OCI-LY1 (cell line): ENCODE measurements at regions not wholly inside any gene's neighbourhood (a gene's known extent, or its start where the extent isn't known, plus 50 kb on each side); places are given as distances from the start of the nearest gene placed in this dataset.
"Not testable (repeated sequence)": the region's sequence is repeated elsewhere in the genome, so short reads cannot be mapped to it uniquely, and the experiment has no call there.

Experiments
- H2AFZ ChIP-seq: fragments of 200-600 bp; sonication (generic), shearing (Covaris generic); 2 replicates; pipeline ENCODE4 v1.6.0; 2014; ENCODE audit warnings: antibody characterized with exemption, mild to moderate bottlenecking, low read length
- H3F3A ChIP-seq: fragments of 200-600 bp; sonication (generic), shearing (Covaris generic); 2 replicates; pipeline ENCODE4 v1.6.0; 2014; ENCODE audit warnings: mild to moderate bottlenecking, antibody characterized with exemption, low read length, moderate library complexity; ENCODE audit not compliant: insufficient read depth
- H3K27ac ChIP-seq: fragments of 200-600 bp; sonication (generic); 2 replicates; pipeline ENCODE4 v1.5.1; 2014; ENCODE audit warnings: low read length, mixed run types, mild to moderate bottlenecking, low read depth; ENCODE audit not compliant: poor library complexity, severe bottlenecking
- H3K27me3 ChIP-seq: fragments of 200-600 bp; sonication (generic); 2 replicates; pipeline ENCODE4 v1.6.0; 2014; ENCODE audit warnings: antibody characterized with exemption, mild to moderate bottlenecking, low read length, moderate library complexity; ENCODE audit not compliant: insufficient read depth
- H3K36me3 ChIP-seq: fragments of 200-600 bp; sonication (generic); 2 replicates; pipeline ENCODE4 v1.6.1; 2014; ENCODE audit warnings: mild to moderate bottlenecking, antibody characterized with exemption, low read length, moderate library complexity, mixed read lengths; ENCODE audit not compliant: insufficient read depth
- H3K4me1 ChIP-seq: fragments of 200-600 bp; sonication (generic); 2 replicates; pipeline ENCODE4 v1.5.1; 2014; ENCODE audit warnings: mild to moderate bottlenecking, low read length, moderate library complexity; ENCODE audit not compliant: insufficient read depth, severe bottlenecking
- H3K4me2 ChIP-seq: fragments of 200-600 bp; sonication (generic), shearing (Covaris generic); 2 replicates; pipeline ENCODE4 v1.6.1; 2014; ENCODE audit warnings: low read length
- H3K4me3 ChIP-seq: fragments of 200-600 bp; sonication (generic); 2 replicates; pipeline ENCODE4 v1.5.1; 2014; ENCODE audit warnings: low read length, low read depth, mild to moderate bottlenecking, mixed read lengths; ENCODE audit not compliant: poor library complexity, severe bottlenecking
- H3K79me2 ChIP-seq: fragments of 200-600 bp; shearing (Covaris generic); 2 replicates; pipeline ENCODE4 v1.6.1; 2016; ENCODE audit warnings: mixed run types, low read length, mixed read lengths; ENCODE audit not compliant: insufficient read depth
- H3K9ac ChIP-seq: fragments of 200-600 bp; sonication (generic), shearing (Covaris generic); 2 replicates; pipeline ENCODE4 v1.6.1; 2014; ENCODE audit warnings: mild to moderate bottlenecking, low read length, mixed read lengths
- H3K9me2 ChIP-seq: fragments of 200-600 bp; sonication (generic), shearing (Covaris generic); 2 replicates; pipeline ENCODE4 v1.6.1; 2014; ENCODE audit warnings: low read depth, mild to moderate bottlenecking, low read length, mixed read lengths
- H3K9me3 ChIP-seq: fragments of 200-600 bp; shearing (Covaris generic); 2 replicates; pipeline ENCODE4 v1.6.1; 2014; ENCODE audit warnings: low read length, mixed read lengths
- H4K20me1 ChIP-seq: fragments of 200-600 bp; sonication (generic), shearing (Covaris generic); 2 replicates; pipeline ENCODE4 v1.6.0; 2016; ENCODE audit warnings: mild to moderate bottlenecking, low read length; ENCODE audit not compliant: insufficient read depth
- EZH2 ChIP-seq: fragments of 200-600 bp; sonication (generic), shearing (Covaris generic); IDR thresholded peaks from 2 replicates; pipeline ENCODE4 v1.8.0; 2017; ENCODE audit warnings: borderline replicate concordance, mixed run types, mild to moderate bottlenecking, antibody characterized with exemption, low read length, moderate library complexity, mixed read lengths
- TF ChIP-seq, protein P1 (sequence below): fragments of 200-600 bp; sonication (generic), shearing (Covaris generic); IDR thresholded peaks from 2 replicates; pipeline ENCODE4 v1.5.1; 2017; ENCODE audit warnings: mild to moderate bottlenecking, antibody characterized with exemption, low read length, moderate library complexity, mixed read lengths

DNA sequence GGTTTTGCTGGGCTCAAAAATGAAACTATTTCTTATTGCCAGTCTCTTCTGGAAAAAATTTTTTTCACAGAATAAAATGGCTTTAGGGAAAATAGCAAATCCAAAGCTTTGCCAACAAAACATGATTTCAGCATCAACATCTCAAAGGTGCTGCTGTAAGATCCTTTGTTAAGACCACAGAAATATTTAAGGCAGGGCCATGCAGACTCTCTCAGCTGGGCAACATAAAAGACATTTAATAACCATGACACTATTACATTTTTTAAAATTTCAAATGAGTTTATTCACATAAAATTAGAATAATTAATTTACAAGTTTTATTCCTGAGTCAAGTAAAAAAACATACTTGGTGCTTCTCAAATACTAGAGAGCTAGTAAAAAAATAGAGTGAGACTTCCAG lies 527.1 kb upstream of the DPPA4 start:
- TF ChIP-seq EZH2, result no peak
- TF ChIP-seq, protein P1, sequence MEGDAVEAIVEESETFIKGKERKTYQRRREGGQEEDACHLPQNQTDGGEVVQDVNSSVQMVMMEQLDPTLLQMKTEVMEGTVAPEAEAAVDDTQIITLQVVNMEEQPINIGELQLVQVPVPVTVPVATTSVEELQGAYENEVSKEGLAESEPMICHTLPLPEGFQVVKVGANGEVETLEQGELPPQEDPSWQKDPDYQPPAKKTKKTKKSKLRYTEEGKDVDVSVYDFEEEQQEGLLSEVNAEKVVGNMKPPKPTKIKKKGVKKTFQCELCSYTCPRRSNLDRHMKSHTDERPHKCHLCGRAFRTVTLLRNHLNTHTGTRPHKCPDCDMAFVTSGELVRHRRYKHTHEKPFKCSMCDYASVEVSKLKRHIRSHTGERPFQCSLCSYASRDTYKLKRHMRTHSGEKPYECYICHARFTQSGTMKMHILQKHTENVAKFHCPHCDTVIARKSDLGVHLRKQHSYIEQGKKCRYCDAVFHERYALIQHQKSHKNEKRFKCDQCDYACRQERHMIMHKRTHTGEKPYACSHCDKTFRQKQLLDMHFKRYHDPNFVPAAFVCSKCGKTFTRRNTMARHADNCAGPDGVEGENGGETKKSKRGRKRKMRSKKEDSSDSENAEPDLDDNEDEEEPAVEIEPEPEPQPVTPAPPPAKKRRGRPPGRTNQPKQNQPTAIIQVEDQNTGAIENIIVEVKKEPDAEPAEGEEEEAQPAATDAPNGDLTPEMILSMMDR, result no peak
- H2AFZ ChIP-seq, result no peak overlapping the region
- no peaks in the 10 kb centered on the region for H3K79me2 ChIP-seq
- no peaks in the 10 kb centered on the region for H3K9me3 ChIP-seq
- no peaks in the 10 kb centered on the region for H3K9me2 ChIP-seq
- H3K27me3 ChIP-seq, result no peaks in the 10 kb centered on the region
- H3F3A ChIP-seq, result no peaks in the 10 kb centered on the region
- no peak overlapping the region for H3K9ac ChIP-seq
- no peaks in the 10 kb centered on the region for H3K36me3 ChIP-seq
- no peaks in the 10 kb centered on the region for H3K4me1 ChIP-seq
- H3K4me2 ChIP-seq, result no peak overlapping the region
- H4K20me1 ChIP-seq, result no peaks in the 10 kb centered on the region
- no peak overlapping the region for H3K4me3 ChIP-seq
- no peak overlapping the region for H3K27ac ChIP-seq

DNA sequence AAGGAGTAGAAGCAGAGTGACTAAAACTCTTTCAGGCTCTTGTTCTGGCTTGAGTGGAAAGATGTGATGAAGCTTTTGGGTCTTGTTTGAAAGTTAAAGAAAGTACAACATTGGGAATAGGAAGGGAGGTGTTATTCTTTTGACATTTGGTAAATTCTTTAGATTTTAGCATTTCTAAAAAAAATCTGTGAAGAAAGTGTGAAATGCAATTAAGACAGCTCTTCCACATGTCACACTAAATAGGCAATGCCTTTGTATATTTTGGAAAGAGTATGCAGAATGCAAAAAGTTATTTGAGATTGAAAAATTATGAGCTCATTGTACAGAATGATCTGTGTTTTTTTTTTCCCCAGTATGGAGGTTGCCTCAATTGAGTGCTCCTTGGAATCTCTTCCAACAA lies 532.2 kb upstream of the DPPA4 start:
- Histone ChIP-seq H3K9me2 (0 out of 2 replicates have a peak, but pooled peaks cover 3% of the 10 kb centered on the region), H3K4me2 (no peak overlapping the region), H3K27me3 (no peaks in the 10 kb centered on the region), H2AFZ (no peak overlapping the region), H3K9me3 (no peaks in the 10 kb centered on the region), H3K36me3 (no peaks in the 10 kb centered on the region), H3F3A (no peaks in the 10 kb centered on the region), H3K27ac (no peak overlapping the region), H3K79me2 (no peaks in the 10 kb centered on the region), H3K9ac (no peak overlapping the region), H4K20me1 (no peaks in the 10 kb centered on the region), H3K4me3 (no peak overlapping the region), H3K4me1 (no peaks in the 10 kb centered on the region)
- no peak for TF ChIP-seq EZH2
- TF ChIP-seq, protein P1, result no peak

DNA sequence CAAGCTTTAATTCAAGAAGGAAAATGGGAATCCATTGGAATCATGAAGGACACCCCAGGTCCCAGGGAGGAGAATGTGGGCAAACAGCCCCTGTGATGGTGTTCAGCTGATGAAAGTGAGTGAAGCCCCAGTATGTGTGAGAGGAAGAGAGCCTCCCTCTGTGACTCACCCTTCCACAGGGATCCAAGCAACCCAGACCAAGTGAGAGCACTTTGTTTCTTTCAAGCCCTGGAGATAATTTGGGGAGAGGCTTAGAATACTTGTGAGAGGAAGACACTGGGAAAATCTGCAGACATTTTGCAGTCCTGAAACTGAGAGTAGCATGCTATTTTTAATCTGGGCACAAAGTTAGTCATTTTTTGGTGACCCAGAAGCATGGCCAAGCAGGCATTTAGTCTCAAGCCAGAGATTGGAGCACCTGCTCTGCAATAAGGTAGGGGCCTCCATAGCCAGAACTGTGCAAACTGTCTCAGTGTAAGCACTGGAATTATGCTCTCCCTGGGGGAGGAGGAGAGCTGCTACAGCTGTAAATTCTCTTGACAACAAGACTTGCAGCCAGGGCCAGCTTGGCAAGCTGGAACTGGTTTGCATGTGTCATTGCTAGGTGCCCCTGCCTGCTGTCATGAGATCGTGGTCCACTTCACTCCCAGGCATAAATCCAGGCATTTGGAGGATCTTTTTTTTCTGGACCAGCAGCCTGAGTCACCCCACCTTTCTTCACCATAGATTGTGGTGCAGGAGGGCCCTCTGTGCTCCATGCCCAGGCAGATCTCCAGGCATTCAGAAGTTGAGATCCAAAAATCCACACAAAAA lies 537.8 kb upstream of the DPPA4 start:
- no peak overlapping the region for H3K9ac ChIP-seq
- H3K27ac ChIP-seq, result no peak overlapping the region
- H3K9me2 ChIP-seq, result 0 out of 2 replicates have a peak, but pooled peaks cover 3% of the 10 kb centered on the region
- H3F3A ChIP-seq, result no peaks in the 10 kb centered on the region
- no peaks in the 10 kb centered on the region for H3K4me1 ChIP-seq
- no peaks in the 10 kb centered on the region for H3K27me3 ChIP-seq
- H4K20me1 ChIP-seq, result no peaks in the 10 kb centered on the region
- no peak overlapping the region for H2AFZ ChIP-seq
- H3K4me2 ChIP-seq, result no peak overlapping the region
- TF ChIP-seq EZH2, result no peak
- TF ChIP-seq, protein P1, result no peak
- H3K9me3 ChIP-seq, result no peaks in the 10 kb centered on the region
- no peaks in the 10 kb centered on the region for H3K36me3 ChIP-seq
- no peaks in the 10 kb centered on the region for H3K79me2 ChIP-seq
- no peak overlapping the region for H3K4me3 ChIP-seq

DNA sequence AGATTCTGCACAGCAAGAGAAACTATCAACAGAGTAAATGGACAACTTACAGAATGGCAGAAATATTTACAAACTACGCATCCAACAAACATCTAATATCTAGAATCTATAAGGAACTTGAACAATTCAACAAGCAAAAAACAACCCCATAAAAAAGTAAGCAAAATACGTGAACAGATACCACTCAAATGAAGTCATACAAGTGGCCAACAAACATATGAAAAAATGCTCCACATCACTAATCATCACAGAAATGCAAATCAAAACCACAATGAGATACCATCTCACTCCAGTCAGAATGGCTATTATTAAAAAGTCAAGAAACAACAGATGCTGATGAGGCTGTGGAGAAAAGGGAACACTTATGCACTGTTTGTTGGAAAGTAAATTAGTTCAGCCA lies 540.3 kb upstream of the DPPA4 start:
- not testable (repeated sequence) for H3K4me3 ChIP-seq, H4K20me1 ChIP-seq, H3K27ac ChIP-seq, H2AFZ ChIP-seq, H3K36me3 ChIP-seq, H3K9me2 ChIP-seq, H3F3A ChIP-seq, H3K9ac ChIP-seq, H3K4me2 ChIP-seq, H3K79me2 ChIP-seq, H3K27me3 ChIP-seq, H3K9me3 ChIP-seq, H3K4me1 ChIP-seq
